SU-DHL-6 (cell line): ENCODE measurements at regions not wholly inside any gene's neighbourhood (a gene's known extent, or its start where the extent isn't known, plus 50 kb on each side); places are given as distances from the start of the nearest gene placed in this dataset.
"Not testable (repeated sequence)": the region's sequence is repeated elsewhere in the genome, so short reads cannot be mapped to it uniquely, and the experiment has no call there.

Source experiments
- H2AFZ ChIP-seq: fragments of 200-600 bp; sonication (generic); 2 replicates; pipeline ENCODE4 v1.6.1; 2014; ENCODE audit warnings: low read depth, mild to moderate bottlenecking, moderate library complexity, mixed read lengths, antibody characterized with exemption, low read length; ENCODE audit not compliant: severe bottlenecking
- H3F3A ChIP-seq: fragments of 200-600 bp; shearing (Covaris generic); 2 replicates; pipeline ENCODE4 v1.6.0; 2016; ENCODE audit warnings: antibody characterized with exemption, mild to moderate bottlenecking; ENCODE audit not compliant: insufficient read depth
- H3K27ac ChIP-seq: fragments of 200-600 bp; sonication (generic); 2 replicates; pipeline ENCODE4 v1.5.1; 2016; ENCODE audit warnings: low read depth, mild to moderate bottlenecking, low read length, moderate library complexity, mixed read lengths
- H3K27me3 ChIP-seq: fragments of 200-600 bp; sonication (generic), shearing (Covaris generic); 2 replicates; pipeline ENCODE4 v1.6.0; 2014; ENCODE audit warnings: mild to moderate bottlenecking, low read length
- H3K36me3 ChIP-seq: fragments of 200-600 bp; sonication (generic); 2 replicates; pipeline ENCODE4 v1.6.1; 2014; ENCODE audit warnings: mild to moderate bottlenecking, low read length, mixed read lengths
- H3K4me2 ChIP-seq: fragments of 300-600, 200-600 bp; shearing (Covaris generic), sonication (generic); 2 replicates; pipeline ENCODE4 v1.6.0; 2014; ENCODE audit warnings: low read length, low read depth, mild to moderate bottlenecking; ENCODE audit not compliant: poor library complexity, severe bottlenecking
- H3K4me3 ChIP-seq: fragments of 200-600 bp; sonication (generic); 2 replicates; pipeline ENCODE4 v1.5.1; 2014; ENCODE audit warnings: antibody characterized with exemption, low read length, mild to moderate bottlenecking, mixed read lengths; ENCODE audit not compliant: insufficient read depth, poor library complexity, severe bottlenecking
- H3K79me2 ChIP-seq: fragments of 200-600 bp; sonication (generic); 2 replicates; pipeline ENCODE4 v1.6.1; 2014; ENCODE audit warnings: mild to moderate bottlenecking, low read length, moderate library complexity; ENCODE audit not compliant: insufficient read depth
- H3K9ac ChIP-seq: fragments of 200-600 bp; sonication (generic); 2 replicates; pipeline ENCODE4 v1.7.0; 2014; ENCODE audit warnings: mild to moderate bottlenecking, low read length
- H3K9me2 ChIP-seq: fragments of 200-600 bp; sonication (generic); replicated peaks from 2 replicates; pipeline ENCODE4 v1.6.1; 2014; ENCODE audit warnings: low read length; ENCODE audit not compliant: insufficient read depth
- H3K9me3 ChIP-seq: fragments of 200-600 bp; sonication (generic); 2 replicates; pipeline ENCODE4 v1.6.1; 2014; ENCODE audit warnings: low read length, mixed read lengths; ENCODE audit not compliant: insufficient read depth
- H4K20me1 ChIP-seq: fragments of 200-600 bp; sonication (generic); 2 replicates; pipeline ENCODE4 v1.6.1; 2014; ENCODE audit warnings: low read depth, mild to moderate bottlenecking, antibody characterized with exemption, low read length, moderate library complexity, mixed read lengths
- CTCF ChIP-seq: fragments of 200-600 bp; sonication (generic); IDR thresholded peaks from one replicate; pipeline ENCODE4 v1.5.1; 2017; ENCODE audit warnings: antibody characterized with exemption, mild to moderate bottlenecking, low read length, moderate library complexity; ENCODE audit not compliant: insufficient read depth, poor library complexity, severe bottlenecking
- EZH2phosphoT487 ChIP-seq: fragments of 200-600 bp; sonication (generic), shearing (Covaris generic); conservative IDR thresholded peaks from 2 replicates; pipeline ENCODE4 v1.6.1; 2018; ENCODE audit warnings: mild to moderate bottlenecking, antibody characterized with exemption, low read length, moderate library complexity, mixed read lengths

- no peak overlapping the region for H3K4me3 ChIP-seq
- no peaks in the 10 kb centered on the region for H3K79me2 ChIP-seq
- no peak overlapping the region for H3K4me2 ChIP-seq
- no peak for TF ChIP-seq EZH2phosphoT487
- TF ChIP-seq CTCF = no peak
- no peak overlapping the region for H3K9ac ChIP-seq
- H3K36me3 ChIP-seq = no peaks in the 10 kb centered on the region
- no peak overlapping the region for H3K27ac ChIP-seq
- H3F3A ChIP-seq = no peaks in the 10 kb centered on the region
- H4K20me1 ChIP-seq = no peaks in the 10 kb centered on the region
- no peaks in the 10 kb centered on the region for H3K9me3 ChIP-seq
- no peaks in the 10 kb centered on the region for H3K9me2 ChIP-seq
- no peaks in the 10 kb centered on the region for H3K27me3 ChIP-seq
- H2AFZ ChIP-seq = no peak overlapping the region
Observed at GRCh38 chr13:24931450-24932251, 164.3 kb upstream of the PABPC3 start.

- H3K4me2 ChIP-seq = not testable (repeated sequence)
Observed at GRCh38 chr13:24933106-24934023, 162.6 kb upstream of the PABPC3 start.

GRCh38 chr13:24934024-24934385, 161.9 kb upstream of the PABPC3 start:
- H3K27me3 ChIP-seq, H2AFZ ChIP-seq, H3F3A ChIP-seq, H3K9ac ChIP-seq, H3K4me3 ChIP-seq, H3K9me3 ChIP-seq, H3K9me2 ChIP-seq, H3K27ac ChIP-seq, H3K4me2 ChIP-seq, H4K20me1 ChIP-seq, H3K36me3 ChIP-seq, H3K79me2 ChIP-seq: not testable (repeated sequence)

More at GRCh38 chr13:24933106-24934023, 162.6 kb upstream of the PABPC3 start:
- H3K36me3 ChIP-seq, H3K9me3 ChIP-seq, H3K79me2 ChIP-seq, H3K4me3 ChIP-seq, H3K27ac ChIP-seq, H3K27me3 ChIP-seq, H3K9me2 ChIP-seq, H4K20me1 ChIP-seq, H3K9ac ChIP-seq, H2AFZ ChIP-seq, H3F3A ChIP-seq: not testable (repeated sequence)

- Histone ChIP-seq H2AFZ (no peak overlapping the region), H3K4me2 (no peak overlapping the region), H3K9ac (no peak overlapping the region), H3K4me3 (no peak overlapping the region), H3K27ac (no peak overlapping the region), H3K27me3 (no peaks in the 10 kb centered on the region), H3F3A (no peaks in the 10 kb centered on the region), H4K20me1 (no peaks in the 10 kb centered on the region), H3K36me3 (no peaks in the 10 kb centered on the region), H3K79me2 (no peaks in the 10 kb centered on the region), H3K9me3 (no peaks in the 10 kb centered on the region), H3K9me2 (no peaks in the 10 kb centered on the region)
- TF ChIP-seq EZH2phosphoT487 (no peak), CTCF (no peak)
Observed at GRCh38 chr13:24938966-24939365, 157.0 kb upstream of the PABPC3 start.

GRCh38 chr13:24941023-24941713, 154.8 kb upstream of the PABPC3 start:
- H3K9me3 ChIP-seq, H3K4me2 ChIP-seq, H3K27ac ChIP-seq, H3K4me3 ChIP-seq, H3F3A ChIP-seq, H3K79me2 ChIP-seq, H3K36me3 ChIP-seq, H2AFZ ChIP-seq, H3K9me2 ChIP-seq, H3K9ac ChIP-seq, H4K20me1 ChIP-seq, H3K27me3 ChIP-seq: not testable (repeated sequence)
